ENCODE measurements at regions not wholly inside any gene's neighbourhood (a gene's known extent, or its start where the extent isn't known, plus 50 kb on each side); places are given as distances from the start of the nearest gene placed in this dataset.

DNA sequence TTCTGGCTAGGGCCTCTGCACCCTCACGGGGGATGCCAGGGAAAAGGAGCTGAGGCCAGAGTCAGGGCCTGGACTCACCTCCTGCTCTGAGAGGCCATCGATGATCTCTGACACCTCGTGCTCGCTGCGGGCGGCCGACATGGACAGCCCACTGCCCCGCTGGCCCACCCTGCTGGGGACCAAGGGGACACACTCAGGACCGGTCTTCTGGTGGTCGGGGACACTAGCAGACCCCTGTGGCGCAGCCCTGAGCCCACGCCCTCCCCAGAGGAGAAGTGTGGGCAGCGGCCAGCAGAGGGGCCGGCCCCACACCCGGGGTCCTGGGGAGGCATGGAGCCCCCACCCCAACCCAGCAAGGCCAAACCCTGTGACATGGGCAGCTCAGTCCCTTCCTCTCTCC, 134.6 kb downstream of the RFLNA start:
- H3K36me3 ChIP-seq (ENCODE audit: control insufficient read depth, insufficient read depth, low read length) = peaks cover 40% of the 10 kb centered on the region
- ChIA-PET POLR2A (ENCODE audit: unreplicated experiment) (no interaction called here), CTCF (no interaction called here)
- H3K9ac ChIP-seq (ENCODE audit: low read depth, low read length) = no peak overlapping the region
- H3K18ac ChIP-seq (ENCODE audit: low read depth, low read length) = no peak overlapping the region
- H4K20me1 ChIP-seq (ENCODE audit: insufficient read depth, low read length) = peaks cover 11% of the 10 kb centered on the region
- H2BK15ac ChIP-seq (ENCODE audit: low read depth, low read length) = no peak overlapping the region
- no peak overlapping the region for H3K4ac ChIP-seq (ENCODE audit: low read depth, low read length)
- H3K14ac ChIP-seq (replicated peaks; ENCODE audit: low read depth, low read length) = 0 out of 2 replicates have a peak overlapping the region, but pooled peaks have one; percentile 30
- dilution Hi-C loops (cut with HindIII; ENCODE audit: low sequenced_read_pairs, unreplicated experiment) (no loop called here), in situ Hi-C loops (cut with MboI; ENCODE audit: low sequenced_read_pairs) (no loop called here), intact Hi-C loops (cut with micrococcal nuclease) (no loop called here)
- H3K27me3 ChIP-seq (ENCODE audit: control insufficient read depth, insufficient read depth, low read length) = no peaks in the 10 kb centered on the region
- no TSS peak for BruUV-seq (replicated peaks)
- no peak overlapping the region for H3K4me3 ChIP-seq (ENCODE audit: insufficient read depth, low read depth, low read length)
- no peak overlapping the region for H3K27ac ChIP-seq (ENCODE audit: insufficient read depth, low read length)
- no peaks in the 10 kb centered on the region for H3K9me3 ChIP-seq (ENCODE audit: control insufficient read depth, insufficient read depth, low read length)
- DNase-seq (no peak), ATAC-seq (ENCODE audit: low read depth) (no peak)
- H2BK20ac ChIP-seq (ENCODE audit: low read depth, low read length) = no peak overlapping the region
- H2BK5ac ChIP-seq (ENCODE audit: low read depth, low read length, poor library complexity, severe bottlenecking) = no peak overlapping the region
- peaks cover 17% of the 10 kb centered on the region for H3K4me1 ChIP-seq (ENCODE audit: control insufficient read depth, insufficient read depth, low read length)
- no peak overlapping the region for H4K8ac ChIP-seq (ENCODE audit: low read depth in 2 of 2, low read length in 2 of 2)
- peaks cover 4 to 32% of the 10 kb centered on the region in 2 experiments; a peak in 3 of 4 replicates for H3K79me1 ChIP-seq (ENCODE audit: low read depth in 1 of 2, low read length in 2 of 2)
- no peak overlapping the region for H4K5ac ChIP-seq (ENCODE audit: low read depth, low read length)
- H3K23ac ChIP-seq (ENCODE audit: low read depth, low read length) = no peak overlapping the region
- H3K4me2 ChIP-seq (ENCODE audit: low read depth, low read length) = no peak overlapping the region
- H2AK9ac ChIP-seq (replicated peaks; ENCODE audit: low read depth, low read length, poor library complexity) = peak overlapping the region; percentile 39
- WGBS, 2 experiments (ENCODE audit: extremely low coverage in 2 of 2, insufficient read length in 1 of 2) = 93% methylated on average over 7 of the region's 15 CpGs; no CpG with 5 or more reads in 1 of the 2 experiments
- no peak overlapping the region for H2AK5ac ChIP-seq (ENCODE audit: low read depth, low read length)
- TF ChIP-seq RCOR1 (IDR thresholded peaks at IDR 0.05; ENCODE audit: insufficient replicate concordance, low read length) = no peak
- no peak for TF ChIP-seq MXI1 (IDR thresholded peaks at IDR 0.05; ENCODE audit: borderline replicate concordance, low read depth, low read length)
- no peak for TF ChIP-seq MAFK (IDR thresholded peaks at IDR 0.05; ENCODE audit: low read depth, low read length)
- no peak for TF ChIP-seq MAZ (IDR thresholded peaks at IDR 0.05; ENCODE audit: borderline replicate concordance, low read depth, low read length)
- TF ChIP-seq CHD1 (IDR thresholded peaks at IDR 0.05; ENCODE audit: low read depth, low read length) = no peak
- TF ChIP-seq RFX5 (IDR thresholded peaks at IDR 0.05; ENCODE audit: low read depth, low read length) = no peak
- TF ChIP-seq, protein P1, sequence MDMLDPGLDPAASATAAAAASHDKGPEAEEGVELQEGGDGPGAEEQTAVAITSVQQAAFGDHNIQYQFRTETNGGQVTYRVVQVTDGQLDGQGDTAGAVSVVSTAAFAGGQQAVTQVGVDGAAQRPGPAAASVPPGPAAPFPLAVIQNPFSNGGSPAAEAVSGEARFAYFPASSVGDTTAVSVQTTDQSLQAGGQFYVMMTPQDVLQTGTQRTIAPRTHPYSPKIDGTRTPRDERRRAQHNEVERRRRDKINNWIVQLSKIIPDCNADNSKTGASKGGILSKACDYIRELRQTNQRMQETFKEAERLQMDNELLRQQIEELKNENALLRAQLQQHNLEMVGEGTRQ (IDR thresholded peaks at IDR 0.05; ENCODE audit: low read depth, low read length) = no peak
- TF ChIP-seq SMC3 (IDR thresholded peaks at IDR 0.05; ENCODE audit: low read depth, low read length) = no peak
- TF ChIP-seq, protein P2, sequence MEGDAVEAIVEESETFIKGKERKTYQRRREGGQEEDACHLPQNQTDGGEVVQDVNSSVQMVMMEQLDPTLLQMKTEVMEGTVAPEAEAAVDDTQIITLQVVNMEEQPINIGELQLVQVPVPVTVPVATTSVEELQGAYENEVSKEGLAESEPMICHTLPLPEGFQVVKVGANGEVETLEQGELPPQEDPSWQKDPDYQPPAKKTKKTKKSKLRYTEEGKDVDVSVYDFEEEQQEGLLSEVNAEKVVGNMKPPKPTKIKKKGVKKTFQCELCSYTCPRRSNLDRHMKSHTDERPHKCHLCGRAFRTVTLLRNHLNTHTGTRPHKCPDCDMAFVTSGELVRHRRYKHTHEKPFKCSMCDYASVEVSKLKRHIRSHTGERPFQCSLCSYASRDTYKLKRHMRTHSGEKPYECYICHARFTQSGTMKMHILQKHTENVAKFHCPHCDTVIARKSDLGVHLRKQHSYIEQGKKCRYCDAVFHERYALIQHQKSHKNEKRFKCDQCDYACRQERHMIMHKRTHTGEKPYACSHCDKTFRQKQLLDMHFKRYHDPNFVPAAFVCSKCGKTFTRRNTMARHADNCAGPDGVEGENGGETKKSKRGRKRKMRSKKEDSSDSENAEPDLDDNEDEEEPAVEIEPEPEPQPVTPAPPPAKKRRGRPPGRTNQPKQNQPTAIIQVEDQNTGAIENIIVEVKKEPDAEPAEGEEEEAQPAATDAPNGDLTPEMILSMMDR (conservative IDR thresholded peaks at IDR 0.05; ENCODE audit: low read depth, low read length) = no peak
- TF ChIP-seq FOS (IDR thresholded peaks at IDR 0.05; ENCODE audit: low read depth, low read length) = no peak
- no peak for TF ChIP-seq POLR2A (IDR thresholded peaks at IDR 0.05; ENCODE audit: low read depth, low read length)
- TF ChIP-seq RAD21 (IDR thresholded peaks at IDR 0.05; ENCODE audit: low read length) = no peak
- no peak for TF ChIP-seq BHLHE40 (IDR thresholded peaks at IDR 0.05; ENCODE audit: low read depth, low read length)
- no peak for TF ChIP-seq NFE2L2 (IDR thresholded peaks at IDR 0.05; ENCODE audit: low read depth, low read length)
- no peak overlapping the region for H2AFZ ChIP-seq (replicated peaks; ENCODE audit: low read length, poor library complexity)
- H4K91ac ChIP-seq (ENCODE audit: insufficient read depth, low read depth, low read length) = 0 out of 2 replicates have a peak overlapping the region, but pooled peaks have one; percentile 26
- H3K9me1 ChIP-seq (ENCODE audit: insufficient read depth, low read length) = peaks cover 8% of the 10 kb centered on the region; the same call in 1 of the 2 replicates
- H3K56ac ChIP-seq (ENCODE audit: extremely low read depth, insufficient read depth, low read length) = no peak overlapping the region
- no peak overlapping the region for H2BK120ac ChIP-seq (ENCODE audit: low read depth, low read length)

All from IMR-90 (cell line).